Psoas muscle (tissue), 7 donors: ENCODE measurements at regions not wholly inside any gene's neighbourhood (a gene's known extent, or its start where the extent isn't known, plus 50 kb on each side); places are given as distances from the start of the nearest gene placed in this dataset.

Experiments
- ATAC-seq, 4 donors: fragments of 200-7000 bp; cut with Tn5 transposase; one replicate each; pipeline ENCODE4 v1.9.1; 2020; ENCODE audit warnings: moderate library complexity in 3 of 4, mild to moderate bottlenecking in 2 of 4
- DNase-seq, 2 donors: peaks; one replicate each; pipeline ENCODE4 v3.0.0-alpha.2; 2020
- H3K27ac ChIP-seq: fragments of 200-600 bp; one replicate; pipeline ENCODE4 v1.8.0; 2022
- H3K27me3 ChIP-seq, 3 donors: fragments of 200-600 bp in 1 of 3; one replicate each; pipeline versions ENCODE4 v1.6.1 to v1.8.0; 2013 to 2022; ENCODE audit warnings: low read length in 2 of 3, mild to moderate bottlenecking in 2 of 3, moderate library complexity in 1 of 3; ENCODE audit not compliant: insufficient read depth in 3 of 3
- H3K36me3 ChIP-seq, 2 donors: fragments of 200-600 bp in 1 of 2; one replicate each; pipeline versions ENCODE4 v1.6.1 to v1.8.0; 2013 to 2022; ENCODE audit warnings: low read depth in 1 of 2, mild to moderate bottlenecking in 1 of 2, moderate library complexity in 1 of 2; ENCODE audit not compliant: insufficient read depth in 1 of 2
- H3K4me1 ChIP-seq: fragments of 200-600 bp; one replicate; pipeline ENCODE4 v1.8.0; 2022
- H3K4me3 ChIP-seq: fragments of 200-600 bp; one replicate; pipeline ENCODE4 v1.8.0; 2022; ENCODE audit warnings: mild to moderate bottlenecking
- H3K9me3 ChIP-seq: fragments of 200-600 bp; one replicate; pipeline ENCODE4 v1.8.0; 2022
- CTCF ChIP-seq: fragments of 200-600 bp; IDR thresholded peaks from one replicate; pipeline ENCODE4 v1.8.0; 2022; ENCODE audit warnings: antibody characterized with exemption
- WGBS, 3 donors: extraction: QIAGEN DNeasy Blood & Tissue Kit; methylation state at CpG; one replicate each; pipeline versions ENCODE4 v1.1.6 to v1.1.7; 2013; 5-methylcytosine and 5-hydroxymethylcytosine counted together
- intact Hi-C, 2 donors: fragments of 100-400 bp; cut with DNase I; formaldehyde crosslinking; loops; one replicate each; pipeline versions ENCODE4 v1.11.0 to v1.14.2; 2022
- donor health status: healthy with polysubstance abuse.
- donor health status: DM: no; HTN: no; CAD: no; lungs with moderate emphysema.
- donor health status: Bipolar disorder and iron deficiency.
- donor health status: healthy.
- donor health status: DM: yes; HTN: yes; CAD: no.
- donor health status: DM: no; HTN: no; CAD: no.
- donor health status: DM: yes; HTN: yes; CAD: no.

DNA sequence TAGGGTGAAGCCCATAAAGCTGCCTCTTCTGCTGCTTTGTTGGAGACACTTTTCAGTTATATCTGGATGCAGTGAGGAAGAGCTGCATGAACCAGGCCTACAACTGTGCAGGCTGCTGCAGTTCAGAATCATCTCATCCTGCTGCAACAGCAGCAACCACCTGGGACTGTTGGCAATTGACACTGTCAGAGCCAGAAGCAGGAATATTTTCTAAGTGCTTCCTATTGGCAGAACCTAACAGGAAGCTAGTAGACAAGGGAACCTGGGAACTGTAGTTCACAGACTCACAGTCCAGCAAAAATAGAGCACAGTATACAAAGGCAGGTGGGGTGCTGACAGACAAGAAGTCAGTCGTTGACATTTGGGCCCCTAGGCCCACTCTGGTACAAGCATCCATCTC is 452.9 kb upstream of the SPRED2 start:
- Histone ChIP-seq H3K36me3 (no peaks in the 10 kb centered on the region), H3K27ac (no peak overlapping the region), H3K9me3 (no peaks in the 10 kb centered on the region), H3K4me1 (no peaks in the 10 kb centered on the region), H3K4me3 (no peak overlapping the region), H3K27me3 (no peaks in the 10 kb centered on the region)
- intact Hi-C loops, result no loop called here
- 62 to 71% (median 69%) methylated on average over 1 of the region's 1 CpG for WGBS, 3 donors
- DNase-seq (no peak), ATAC-seq (no peak)
- TF ChIP-seq CTCF, result no peak

- 40 to 50% (median 46%) methylated on average over 1 of the region's 1 CpG for WGBS, 3 donors
- ATAC-seq, result no peak
- intact Hi-C loops, result no loop called here
These were observed 449.2 kb upstream of the SPRED2 start for GRCh38 chr2:65881592-65881991.

DNA sequence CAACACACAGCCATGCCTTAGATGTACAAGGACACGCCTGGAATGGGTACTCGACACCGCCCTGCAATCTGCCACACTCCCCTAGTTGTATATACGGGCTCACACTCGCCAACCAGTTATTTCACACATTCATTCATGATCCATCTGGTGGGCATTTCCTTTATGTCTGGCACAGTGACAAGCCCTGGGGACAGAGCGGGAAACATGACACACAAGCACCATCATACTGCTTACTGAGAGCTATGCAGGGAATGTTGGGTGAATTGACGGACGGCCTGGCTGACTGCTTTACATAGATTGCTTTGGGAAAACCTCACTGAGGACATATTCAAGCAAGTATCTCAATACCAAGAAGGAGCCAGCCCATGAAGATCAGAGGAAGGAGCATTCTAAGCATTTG is 448.0 kb upstream of the SPRED2 start:
- ATAC-seq (no peak), DNase-seq (no peak)
- intact Hi-C loops, result no loop called here
- H3K36me3 ChIP-seq, result no peaks in the 10 kb centered on the region
- 41 to 58% (median 43%) methylated on average over 8 of the region's 8 CpGs for WGBS, 3 donors
- no peak for TF ChIP-seq CTCF
- H3K27me3 ChIP-seq, result no peaks in the 10 kb centered on the region
- H3K4me1 ChIP-seq, result no peaks in the 10 kb centered on the region
- H3K27ac ChIP-seq, result no peak overlapping the region
- no peak overlapping the region for H3K4me3 ChIP-seq
- H3K9me3 ChIP-seq, result no peaks in the 10 kb centered on the region

More at GRCh38 chr2:65881592-65881991, 449.2 kb upstream of the SPRED2 start:
- H3K4me1 ChIP-seq, result no peaks in the 10 kb centered on the region
- TF ChIP-seq CTCF, result no peak
- no peak overlapping the region for H3K27ac ChIP-seq
- no peaks in the 10 kb centered on the region for H3K27me3 ChIP-seq
- no peaks in the 10 kb centered on the region for H3K9me3 ChIP-seq
- no peaks in the 10 kb centered on the region for H3K36me3 ChIP-seq
- H3K4me3 ChIP-seq, result no peak overlapping the region
- no peak for DNase-seq

DNA sequence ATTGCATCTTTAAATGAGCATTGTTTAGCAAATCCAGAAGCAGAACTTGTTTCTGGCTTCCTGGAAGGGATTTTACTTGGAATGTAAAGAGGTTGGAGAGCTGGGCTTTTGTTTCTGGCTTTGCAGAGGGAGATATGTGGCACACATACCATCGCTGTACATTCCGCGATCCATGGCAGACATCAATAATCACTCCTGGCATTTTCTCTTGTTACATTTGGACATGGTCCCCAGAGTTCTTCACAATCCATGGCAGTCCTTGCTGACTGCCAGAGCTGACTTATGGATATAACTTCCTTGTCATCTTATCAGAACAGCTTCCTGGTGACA is 445.6 kb upstream of the SPRED2 start:
- Histone ChIP-seq H3K27ac (no peak overlapping the region), H3K36me3 (no peaks in the 10 kb centered on the region), H3K27me3 (peaks cover 0 to 3% (median 0%) of the 10 kb centered on the region in 3 donors), H3K4me3 (no peak overlapping the region), H3K4me1 (no peaks in the 10 kb centered on the region), H3K9me3 (no peaks in the 10 kb centered on the region)
- intact Hi-C loops, result no loop called here
- ATAC-seq (no peak), DNase-seq (no peak)
- TF ChIP-seq CTCF, result no peak
- 20 to 29% (median 23%) methylated on average over 3 of the region's 3 CpGs for WGBS, 3 donors

GRCh38 chr2:65877331-65878010 is 445.1 kb upstream of the SPRED2 start:
- Histone ChIP-seq H3K4me1 (no peaks in the 10 kb centered on the region), H3K27ac (no peak overlapping the region), H3K36me3 (no peaks in the 10 kb centered on the region), H3K27me3 (peaks cover 0 to 3% (median 0%) of the 10 kb centered on the region in 3 donors), H3K9me3 (no peaks in the 10 kb centered on the region), H3K4me3 (no peak overlapping the region)
- 60 to 76% (median 75%) methylated on average over 7 of the region's 7 CpGs for WGBS, 3 donors
- DNase-seq (no peak), ATAC-seq (no peak)
- intact Hi-C loops, result no loop called here
- no peak for TF ChIP-seq CTCF
